ENCODE measurements at regions not wholly inside any gene's neighbourhood (a gene's known extent, or its start where the extent isn't known, plus 50 kb on each side); places are given as distances from the start of the nearest gene placed in this dataset.
"Not testable (repeated sequence)": the region's sequence is repeated elsewhere in the genome, so short reads cannot be mapped to it uniquely, and the experiment has no call there.

GRCh38 chr21:15631342-15631741, 98.4 kb upstream of the USP25 start:
- no peak overlapping the region for H4K8ac ChIP-seq (ENCODE audit: low read depth, low read length)
- no peak overlapping the region for H2BK5ac ChIP-seq (ENCODE audit: low read depth, low read length, poor library complexity)
- H2AFZ ChIP-seq (ENCODE audit: insufficient read depth, low read length, poor library complexity) = no peak overlapping the region
- DNase-seq = peak; percentile 33 to 71
- no peak overlapping the region for H3K23ac ChIP-seq (ENCODE audit: low read length)
- no peak overlapping the region for H2AK5ac ChIP-seq (ENCODE audit: low read length)
- no peaks in the 10 kb centered on the region for H3K36me3 ChIP-seq (ENCODE audit: control insufficient read depth in 1 of 2, insufficient read depth in 2 of 2, low read length in 2 of 2)
- no peak overlapping the region for H3K4ac ChIP-seq (ENCODE audit: low read depth, low read length)
- no peaks in the 10 kb centered on the region for H3K27me3 ChIP-seq (ENCODE audit: insufficient read depth, low read length)
- no peak overlapping the region for H3K4me3 ChIP-seq (ENCODE audit: low read depth, low read length)
- H3K14ac ChIP-seq (ENCODE audit: low read length) = no peak overlapping the region
- H2BK120ac ChIP-seq (ENCODE audit: insufficient read depth, low read length, poor library complexity) = no peak overlapping the region
- H3K4me2 ChIP-seq (ENCODE audit: low read length) = no peak overlapping the region
- H3K4me1 ChIP-seq (ENCODE audit: control insufficient read depth in 1 of 2, insufficient read depth in 2 of 2, low read length in 2 of 2) = peaks cover 5 to 7% of the 10 kb centered on the region in 2 experiments
- H3K79me2 ChIP-seq (ENCODE audit: control insufficient read depth, insufficient read depth, low read length, poor library complexity) = no peaks in the 10 kb centered on the region
- H3K18ac ChIP-seq (ENCODE audit: low read length) = no peak overlapping the region
- H3K27ac ChIP-seq (ENCODE audit: low read depth, low read length) = no peak overlapping the region
- H3K9ac ChIP-seq (ENCODE audit: low read length) = no peak overlapping the region
- no peak overlapping the region for H4K91ac ChIP-seq (ENCODE audit: low read depth, low read length)
- no peaks in the 10 kb centered on the region for H3K9me3 ChIP-seq (ENCODE audit: insufficient read depth, low read depth, low read length)
- peaks cover 7% of the 10 kb centered on the region for H3K79me1 ChIP-seq (ENCODE audit: low read length)
- H2BK12ac ChIP-seq (ENCODE audit: low read length) = no peak overlapping the region
- H4K12ac ChIP-seq (ENCODE audit: low read depth, low read length) = no peak overlapping the region
- no CpG with 5 or more reads among the region's 2 CpGs for WGBS (ENCODE audit: extremely low coverage, insufficient coverage, insufficient read length)

- WGBS (ENCODE audit: extremely low coverage, insufficient coverage, insufficient read length) = no CpG with 5 or more reads among the region's 5 CpGs
- H2BK12ac ChIP-seq (ENCODE audit: low read length); H3K4ac ChIP-seq (ENCODE audit: low read depth, low read length); H2AFZ ChIP-seq (ENCODE audit: insufficient read depth, low read length, poor library complexity); H3K18ac ChIP-seq (ENCODE audit: low read length); H3K4me1 ChIP-seq (ENCODE audit: control insufficient read depth in 1 of 2, insufficient read depth in 2 of 2, low read length in 2 of 2); H3K14ac ChIP-seq (ENCODE audit: low read length); H3K79me2 ChIP-seq (ENCODE audit: control insufficient read depth, insufficient read depth, low read length, poor library complexity); H3K4me2 ChIP-seq (ENCODE audit: low read length); H2BK5ac ChIP-seq (ENCODE audit: low read depth, low read length, poor library complexity); H4K8ac ChIP-seq (ENCODE audit: low read depth, low read length); H4K91ac ChIP-seq (ENCODE audit: low read depth, low read length); H3K27ac ChIP-seq (ENCODE audit: low read depth, low read length); H3K23ac ChIP-seq (ENCODE audit: low read length); H2AK5ac ChIP-seq (ENCODE audit: low read length); H3K4me3 ChIP-seq (ENCODE audit: low read depth, low read length); H3K9ac ChIP-seq (ENCODE audit: low read length); H2BK120ac ChIP-seq (ENCODE audit: insufficient read depth, low read length, poor library complexity); H3K79me1 ChIP-seq (ENCODE audit: low read length); H3K27me3 ChIP-seq (ENCODE audit: insufficient read depth, low read length); H3K36me3 ChIP-seq (ENCODE audit: control insufficient read depth in 1 of 2, insufficient read depth in 2 of 2, low read length in 2 of 2); H3K9me3 ChIP-seq (ENCODE audit: insufficient read depth, low read depth, low read length); H4K12ac ChIP-seq (ENCODE audit: low read depth, low read length); DNase-seq: not testable (repeated sequence)
Observed at GRCh38 chr21:15634541-15634940, 95.2 kb upstream of the USP25 start.

GRCh38 chr21:15638856-15639549, 90.8 kb upstream of the USP25 start:
- Histone ChIP-seq H2BK120ac (ENCODE audit: insufficient read depth, low read length, poor library complexity) (peak overlapping the region; percentile 90), H3K36me3 (ENCODE audit: control insufficient read depth in 1 of 2, insufficient read depth in 2 of 2, low read length in 2 of 2) (no peaks in the 10 kb centered on the region), H2AFZ (ENCODE audit: insufficient read depth, low read length, poor library complexity) (no peak overlapping the region), H3K18ac (ENCODE audit: low read length) (peak overlapping the region; percentile 91), H3K79me2 (ENCODE audit: control insufficient read depth, insufficient read depth, low read length, poor library complexity) (no peaks in the 10 kb centered on the region), H3K9ac (ENCODE audit: low read length) (no peak overlapping the region), H2BK5ac (ENCODE audit: low read depth, low read length, poor library complexity) (peak overlapping the region; percentile 95), H3K4ac (ENCODE audit: low read depth, low read length) (peak overlapping the region; percentile 86), H3K23ac (ENCODE audit: low read length) (no peak overlapping the region), H4K91ac (ENCODE audit: low read depth, low read length) (peak overlapping the region; percentile 88), H2BK12ac (ENCODE audit: low read length) (peak overlapping the region; percentile 97), H3K4me3 (ENCODE audit: low read depth, low read length) (no peak overlapping the region), H4K12ac (ENCODE audit: low read depth, low read length) (no peak overlapping the region), H3K79me1 (ENCODE audit: low read length) (peaks cover 21% of the 10 kb centered on the region), H2AK5ac (ENCODE audit: low read length) (peak overlapping the region; percentile 94), H3K14ac (ENCODE audit: low read length) (peak overlapping the region; percentile 90), H3K9me3 (ENCODE audit: insufficient read depth, low read depth, low read length) (no peaks in the 10 kb centered on the region), H4K8ac (ENCODE audit: low read depth, low read length) (peak overlapping the region; percentile 88), H3K27me3 (ENCODE audit: insufficient read depth, low read length) (no peaks in the 10 kb centered on the region), H3K4me1 (ENCODE audit: control insufficient read depth in 1 of 2, insufficient read depth in 2 of 2, low read length in 2 of 2) (peaks cover 7 to 20% of the 10 kb centered on the region in 2 experiments), H3K4me2 (ENCODE audit: low read length) (no peak overlapping the region), H3K27ac (ENCODE audit: low read depth, low read length) (peak overlapping the region; percentile 83)
- no CpG with 5 or more reads among the region's 8 CpGs for WGBS (ENCODE audit: extremely low coverage, insufficient coverage, insufficient read length)
- peak; percentile 91 to 95 for DNase-seq

DNA sequence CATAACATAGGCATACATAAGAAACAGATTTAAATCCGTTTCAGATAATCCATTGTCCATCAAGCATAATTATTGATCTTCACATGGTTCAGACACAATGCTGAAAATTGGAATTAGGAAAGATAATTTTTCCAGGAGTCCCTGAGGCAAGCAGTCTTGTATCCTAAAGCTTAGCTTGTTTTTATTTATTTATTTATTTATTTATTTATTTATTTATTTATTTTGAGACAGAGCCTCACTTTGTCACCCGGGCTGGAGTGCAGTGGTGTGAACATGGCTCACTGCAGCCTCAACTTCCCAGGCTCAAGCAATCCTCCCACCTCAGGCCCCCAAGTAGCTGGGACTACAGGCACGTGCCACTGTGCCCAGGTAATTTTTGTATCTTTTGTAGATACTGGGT, 89.7 kb upstream of the USP25 start:
- H3K4me2 ChIP-seq (ENCODE audit: low read length); H3K27me3 ChIP-seq (ENCODE audit: insufficient read depth, low read length); H3K23ac ChIP-seq (ENCODE audit: low read length); H3K9ac ChIP-seq (ENCODE audit: low read length); H3K79me2 ChIP-seq (ENCODE audit: control insufficient read depth, insufficient read depth, low read length, poor library complexity); H3K4ac ChIP-seq (ENCODE audit: low read depth, low read length); H2BK5ac ChIP-seq (ENCODE audit: low read depth, low read length, poor library complexity); H2AFZ ChIP-seq (ENCODE audit: insufficient read depth, low read length, poor library complexity); DNase-seq; H3K27ac ChIP-seq (ENCODE audit: low read depth, low read length); H4K12ac ChIP-seq (ENCODE audit: low read depth, low read length); H3K36me3 ChIP-seq (ENCODE audit: control insufficient read depth in 1 of 2, insufficient read depth in 2 of 2, low read length in 2 of 2); H3K18ac ChIP-seq (ENCODE audit: low read length); H3K9me3 ChIP-seq (ENCODE audit: insufficient read depth, low read depth, low read length); H3K4me3 ChIP-seq (ENCODE audit: low read depth, low read length): not testable (repeated sequence)
- WGBS (ENCODE audit: extremely low coverage, insufficient coverage, insufficient read length) = no CpG with 5 or more reads among the region's 3 CpGs
- Histone ChIP-seq H3K4me1 (ENCODE audit: control insufficient read depth in 1 of 2, insufficient read depth in 2 of 2, low read length in 2 of 2) (peaks cover 7 to 20% of the 10 kb centered on the region in 2 experiments), H4K91ac (ENCODE audit: low read depth, low read length) (peak overlapping the region; percentile 80), H3K14ac (ENCODE audit: low read length) (peak overlapping the region; percentile 82), H2BK120ac (ENCODE audit: insufficient read depth, low read length, poor library complexity) (peak overlapping the region; percentile 91), H3K79me1 (ENCODE audit: low read length) (peaks cover 21% of the 10 kb centered on the region), H2AK5ac (ENCODE audit: low read length) (peak overlapping the region; percentile 89), H2BK12ac (ENCODE audit: low read length) (peak overlapping the region; percentile 97), H4K8ac (ENCODE audit: low read depth, low read length) (peak overlapping the region; percentile 54)

Measured in trophoblast cell (in vitro differentiated cells and primary cell).